HG03520 (cell line): ENCODE measurements at regions not wholly inside any gene's neighbourhood (a gene's known extent, or its start where the extent isn't known, plus 50 kb on each side); places are given as distances from the start of the nearest gene placed in this dataset.

Experiments used
- ATAC-seq: cut with Tn5 transposase; IDR thresholded peaks from one replicate; pipeline ENCODE4 v1.9.1; 2021; ENCODE audit warnings: mild to moderate bottlenecking, moderate library complexity; ENCODE audit not compliant: unreplicated experiment

DNA sequence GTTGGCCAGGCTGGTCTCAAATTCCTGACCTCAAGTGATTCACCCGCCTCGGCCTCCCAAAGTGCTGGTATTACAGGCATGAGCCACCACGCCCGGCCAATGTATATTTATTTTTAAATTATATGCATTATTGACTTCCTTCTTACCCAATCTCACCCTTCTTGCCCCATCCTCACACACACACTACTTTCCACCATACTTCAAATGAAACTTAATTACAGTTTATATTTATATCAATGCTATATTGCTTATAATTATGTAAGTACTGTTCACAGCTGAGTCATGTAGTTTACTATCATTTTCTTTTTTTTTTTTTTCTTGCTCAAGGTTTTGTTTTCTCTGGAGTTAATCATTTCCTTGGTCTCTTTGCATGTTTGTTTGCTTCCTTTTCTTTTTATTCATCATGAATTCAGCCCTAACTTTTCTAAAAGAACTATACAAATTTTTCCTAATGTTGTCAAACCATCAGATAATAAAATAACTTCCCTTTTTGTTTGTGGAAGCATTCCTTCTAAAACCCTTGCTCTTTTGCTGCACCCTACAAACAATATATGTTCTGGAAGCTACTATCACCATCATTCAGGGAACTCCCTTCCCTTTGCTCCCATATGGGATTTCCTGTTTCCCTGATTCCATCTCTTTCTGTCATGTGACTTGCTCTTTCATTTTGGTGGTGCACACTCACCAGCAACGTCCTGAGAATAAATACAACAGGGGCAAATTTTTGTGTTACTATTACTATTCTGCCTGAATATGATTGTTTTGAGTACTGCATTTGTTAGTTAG is 201.7 kb upstream of the SASH1 start:
- ATAC-seq = no peak

DNA sequence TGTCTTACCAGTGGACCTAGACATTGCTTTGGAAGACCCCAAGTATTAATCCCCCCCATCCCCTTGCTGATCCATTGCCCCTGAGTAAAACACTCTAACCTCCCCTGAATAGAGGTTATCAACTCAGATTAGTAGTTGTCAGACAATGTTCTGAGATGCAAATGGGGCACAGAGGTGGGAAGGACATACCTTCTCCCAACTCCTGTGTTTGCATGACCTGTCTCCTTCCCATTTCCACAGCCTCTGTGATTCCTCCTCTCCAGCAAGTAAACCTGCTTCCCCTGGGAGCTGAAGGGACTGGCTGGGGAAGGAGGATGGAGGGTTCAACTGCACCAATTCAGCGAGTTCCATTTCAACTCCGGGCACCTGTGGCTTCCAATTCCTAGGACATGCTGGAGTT is 199.8 kb upstream of the SASH1 start:
- no peak for ATAC-seq

DNA sequence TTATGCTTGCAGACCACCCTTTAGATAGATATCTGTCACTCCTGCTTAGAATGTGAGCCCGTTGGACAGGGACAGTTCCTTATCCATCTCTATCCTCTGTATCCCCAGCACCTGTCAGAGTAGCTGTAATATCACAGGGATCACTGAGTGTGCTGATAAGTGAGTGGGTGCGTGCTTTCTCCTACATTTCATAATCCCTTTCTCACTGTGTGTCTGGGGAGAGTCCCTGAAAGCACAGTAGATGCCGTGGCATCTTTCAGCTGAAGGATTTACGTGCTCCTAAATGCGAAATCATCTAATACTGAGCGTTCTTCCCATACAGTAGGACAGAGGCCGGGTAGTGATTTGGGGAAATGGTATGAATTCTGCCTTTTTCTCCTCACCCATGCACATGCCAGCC is 198.9 kb upstream of the SASH1 start:
- ATAC-seq = no peak

DNA sequence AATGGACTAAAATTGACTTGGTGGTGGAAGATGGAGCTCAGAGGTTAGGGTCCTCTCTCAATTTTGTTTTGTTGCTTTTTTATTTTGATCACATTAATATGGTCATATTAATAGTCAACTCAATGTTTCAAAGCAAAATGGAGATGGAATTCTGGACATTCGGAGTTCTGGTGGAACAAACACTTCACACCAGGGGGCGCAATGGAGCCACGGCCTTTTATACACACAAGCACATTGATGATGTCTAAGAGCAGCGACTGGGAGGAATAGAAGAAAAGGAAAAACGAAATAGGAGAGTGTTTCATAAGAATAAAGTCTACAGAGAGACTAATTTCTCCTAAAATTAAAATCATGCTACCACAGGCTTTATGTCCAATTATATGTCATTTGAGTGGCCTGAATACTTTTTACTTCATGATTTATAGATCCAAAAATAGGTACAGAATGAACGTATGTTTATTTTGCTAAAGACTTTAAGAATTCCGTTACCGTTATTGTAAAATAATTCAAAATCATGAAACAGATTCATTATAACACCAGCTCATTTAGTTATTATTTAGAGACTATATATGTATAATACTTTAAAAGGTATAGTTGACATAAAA is 197.6 kb upstream of the SASH1 start:
- ATAC-seq = no peak

DNA sequence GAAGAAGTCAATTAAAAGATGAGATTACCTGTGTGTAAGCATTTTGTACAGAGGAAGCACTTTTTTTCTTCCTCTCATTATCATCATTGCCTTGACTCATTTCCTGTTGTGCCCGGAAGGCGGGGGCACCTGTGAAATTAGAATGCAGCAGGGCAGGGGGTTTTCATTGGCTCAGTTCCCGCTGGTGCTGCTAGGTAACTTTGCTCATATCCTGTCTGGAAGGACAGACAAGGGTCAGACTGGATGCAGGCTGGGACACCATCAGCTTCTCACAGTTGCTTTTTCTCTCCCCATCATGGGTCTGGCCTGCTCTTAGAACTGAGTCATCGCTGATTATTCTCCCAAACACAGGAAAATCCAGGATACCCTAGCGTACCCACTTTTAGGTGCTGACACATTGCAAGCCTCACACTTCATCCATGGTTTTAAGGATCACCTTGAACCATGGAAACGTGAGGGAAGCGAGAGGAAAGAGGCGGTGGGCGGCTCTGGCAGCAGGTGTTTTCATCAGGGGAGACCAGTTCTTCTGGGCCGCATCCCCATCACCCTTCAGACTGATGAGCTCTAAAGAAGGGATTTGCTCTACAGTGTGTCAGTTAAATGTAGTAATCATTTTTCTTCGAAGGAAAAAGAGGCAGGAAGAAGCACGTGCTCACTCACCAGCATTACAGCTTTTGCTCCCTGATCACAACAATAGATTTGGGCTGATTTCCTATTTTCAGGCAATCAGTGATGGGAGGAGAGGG is 195.7 kb upstream of the SASH1 start:
- peak; percentile 43 for ATAC-seq

DNA sequence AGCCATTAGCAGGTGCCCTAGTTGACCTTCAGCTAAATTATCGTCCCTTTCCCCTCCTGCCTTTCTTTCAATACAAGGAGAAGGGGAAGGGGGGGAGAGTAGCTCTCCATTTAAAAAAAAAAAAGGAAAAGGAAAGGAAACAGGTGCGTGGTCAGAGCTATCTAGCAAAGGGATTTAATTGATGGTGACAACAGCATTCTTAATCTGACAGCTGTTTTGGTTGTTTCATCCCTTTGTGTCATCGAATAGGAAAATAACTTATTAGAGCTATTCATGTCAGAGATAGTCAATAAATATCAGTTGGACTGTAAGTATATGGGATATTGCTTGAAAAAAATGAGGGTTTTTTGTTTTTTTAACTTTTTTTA is 195.2 kb upstream of the SASH1 start:
- no peak for ATAC-seq

DNA sequence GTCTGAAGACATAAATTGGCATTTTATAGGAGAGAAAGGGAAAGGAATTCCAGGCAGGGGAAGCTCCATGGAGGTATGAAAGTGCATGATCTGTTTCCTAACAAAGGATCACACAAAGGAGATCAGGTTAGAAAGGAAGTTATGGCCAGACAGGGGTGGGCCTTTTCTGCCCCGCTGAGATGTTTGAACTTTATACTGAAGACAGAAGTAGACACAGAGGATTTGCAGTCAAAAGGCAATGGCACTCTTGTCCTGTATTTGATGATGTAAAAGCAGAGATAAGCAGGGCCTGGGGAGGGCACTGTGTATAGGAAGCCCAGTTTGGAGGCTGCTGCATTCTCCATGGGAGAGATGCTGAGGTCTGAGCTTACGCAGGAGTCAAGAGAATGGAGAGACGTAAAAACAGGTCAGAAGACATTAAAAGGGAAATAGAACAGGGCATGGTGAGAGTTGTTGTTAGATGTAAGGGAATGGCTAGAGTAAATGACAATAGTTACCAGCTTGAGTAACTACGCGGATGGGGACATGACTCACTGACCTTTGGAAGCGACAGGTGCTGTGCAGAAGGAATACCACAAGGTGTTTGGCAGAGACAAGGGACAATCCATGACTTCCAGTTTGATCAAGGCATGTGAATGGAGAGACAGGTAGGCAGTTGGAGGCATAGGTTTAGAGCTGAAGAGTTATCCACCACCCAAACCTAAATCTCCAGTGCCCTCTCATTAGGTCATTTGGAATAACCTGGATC is 190.6 kb upstream of the SASH1 start:
- no peak for ATAC-seq

DNA sequence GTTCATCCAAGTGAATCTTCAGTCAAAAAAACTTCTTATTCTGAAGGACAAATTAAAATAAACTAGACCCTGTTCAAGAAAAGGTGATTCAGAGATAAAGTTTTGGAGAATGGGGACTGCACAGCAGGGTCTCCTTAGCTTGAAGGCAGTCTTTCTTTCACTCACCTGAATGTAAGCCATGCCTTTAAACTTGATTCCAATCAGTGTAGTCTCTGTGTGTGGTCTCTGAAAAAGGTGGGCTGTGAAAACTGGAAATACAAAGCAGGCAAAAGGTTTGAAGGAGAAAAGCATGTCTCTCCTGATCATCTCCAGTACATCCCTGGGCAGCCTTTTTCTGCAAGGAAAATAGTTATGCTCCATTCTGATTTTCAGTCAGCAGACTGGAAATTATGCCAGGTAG is 188.0 kb upstream of the SASH1 start:
- no peak for ATAC-seq

DNA sequence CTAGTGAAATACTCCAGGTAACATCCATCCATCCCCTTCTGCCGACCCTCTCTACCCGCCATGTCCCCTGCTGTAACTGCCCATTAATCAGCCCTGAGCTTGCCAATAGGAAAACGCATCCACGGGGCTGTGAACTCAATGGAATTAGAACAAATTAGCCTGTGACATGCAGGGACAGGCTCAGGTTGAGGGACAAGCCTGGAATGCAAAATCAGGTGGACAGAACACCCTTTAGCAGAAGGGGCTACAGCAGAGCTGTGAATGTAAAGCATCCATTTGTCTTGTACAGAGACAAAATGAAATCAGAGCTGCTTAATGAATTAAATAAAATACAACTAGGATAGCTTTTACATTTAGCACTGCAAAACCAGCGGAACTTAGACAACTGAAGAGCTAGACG is 187.3 kb upstream of the SASH1 start:
- ATAC-seq = no peak

DNA sequence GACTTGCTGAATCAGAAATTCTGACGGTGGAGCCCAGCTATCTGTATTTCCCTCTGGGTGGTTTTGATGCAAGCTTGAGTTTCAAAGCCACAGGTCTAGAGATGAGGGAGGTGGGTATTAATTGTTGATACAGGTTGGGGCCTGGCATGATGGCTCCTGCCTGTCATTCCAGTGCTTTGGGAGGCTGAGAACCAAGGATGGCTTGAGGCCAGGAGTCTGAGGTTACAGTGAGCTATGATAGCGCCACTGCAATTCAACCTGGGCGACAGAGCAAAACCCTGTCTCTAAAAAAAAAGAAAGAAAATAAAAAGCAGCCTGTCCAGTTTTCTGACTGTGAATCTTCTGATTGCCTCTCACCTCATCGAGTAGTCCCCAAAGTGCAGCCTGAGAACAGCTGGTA is 184.8 kb upstream of the SASH1 start:
- no peak for ATAC-seq

DNA sequence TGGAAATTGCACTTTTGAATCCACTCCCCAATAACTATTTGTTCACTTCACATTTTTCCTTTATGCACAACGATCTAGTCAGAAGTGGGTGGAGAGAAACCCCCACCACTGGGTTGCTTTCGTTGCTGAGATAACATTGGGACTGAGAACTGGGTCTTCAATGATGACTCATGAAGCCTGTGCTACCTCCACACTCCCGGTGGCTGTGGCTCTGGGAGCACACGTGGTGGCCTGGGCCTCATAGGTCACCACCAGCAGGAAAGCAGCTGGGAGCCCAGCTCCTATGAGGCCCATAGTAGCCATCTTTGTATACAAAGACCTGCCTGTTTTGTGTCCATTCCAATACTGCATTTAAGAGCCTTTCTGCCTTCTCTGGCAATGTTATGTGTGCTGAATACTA is 178.0 kb upstream of the SASH1 start:
- ATAC-seq = no peak

DNA sequence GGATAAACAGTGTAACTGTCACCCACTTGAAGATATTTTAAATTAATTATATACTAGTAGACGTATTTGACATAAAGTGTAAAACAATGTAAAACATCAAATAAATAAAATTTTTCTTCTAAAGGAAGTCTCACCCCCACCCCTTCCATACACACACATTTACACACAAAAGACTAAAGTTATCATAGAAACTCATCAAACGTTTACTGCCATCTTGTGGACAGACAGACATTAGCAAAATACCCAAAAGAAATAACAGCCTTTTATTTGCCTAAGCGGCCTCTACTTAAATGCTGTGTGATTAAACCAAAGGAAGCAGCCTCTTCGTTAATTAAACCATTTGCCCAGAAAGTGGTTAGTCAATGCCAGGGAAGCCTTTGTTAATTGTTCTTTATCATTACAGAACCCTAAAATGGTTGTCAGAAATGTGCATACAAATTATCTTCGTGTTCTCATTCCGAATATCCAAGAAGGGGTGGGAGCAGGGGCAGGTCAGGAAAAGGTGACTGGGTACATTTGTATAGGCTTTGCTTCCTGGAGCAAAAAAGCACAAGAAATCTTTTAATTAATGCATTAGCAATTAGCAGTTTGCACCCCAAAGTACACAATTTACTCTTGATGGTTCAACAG is 176.2 kb upstream of the SASH1 start:
- no peak for ATAC-seq

DNA sequence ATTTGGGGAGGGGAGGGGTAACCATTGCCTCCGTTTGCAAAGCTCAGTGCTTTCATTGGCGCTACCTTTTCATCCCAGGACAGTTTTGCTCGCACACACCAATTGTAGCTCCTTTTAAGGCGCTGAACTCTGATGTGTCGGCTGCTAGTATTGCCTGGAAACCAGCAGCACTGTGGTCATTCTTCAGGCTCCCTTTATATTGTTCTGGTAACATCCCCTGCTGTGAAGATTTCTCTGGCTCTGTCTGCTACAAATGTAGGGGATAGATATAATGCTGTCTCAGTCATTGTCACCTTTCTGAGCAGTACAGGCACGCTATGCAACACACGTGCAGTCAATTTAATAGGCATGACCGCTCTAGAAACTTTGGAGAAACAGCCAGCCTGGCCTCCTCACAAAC is 172.9 kb upstream of the SASH1 start:
- no peak for ATAC-seq

DNA sequence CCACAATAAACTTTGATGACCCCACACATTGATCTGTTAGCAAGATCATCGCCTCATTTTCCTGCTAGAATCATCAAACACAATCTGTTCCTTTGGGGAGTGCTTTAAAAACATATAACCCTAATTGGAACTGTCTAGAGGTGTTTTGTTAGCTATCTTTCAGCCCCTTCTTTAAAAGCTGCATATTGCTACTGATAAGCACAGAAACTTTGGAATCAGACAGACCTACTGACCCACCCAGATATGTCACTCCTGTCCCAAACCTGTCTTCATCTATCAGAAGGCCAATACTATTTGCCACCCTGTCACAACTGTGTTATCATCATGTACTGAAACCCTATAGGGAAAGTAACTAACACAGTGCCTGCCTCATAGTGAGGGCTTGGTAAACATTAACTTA is 172.4 kb upstream of the SASH1 start:
- ATAC-seq = no peak

DNA sequence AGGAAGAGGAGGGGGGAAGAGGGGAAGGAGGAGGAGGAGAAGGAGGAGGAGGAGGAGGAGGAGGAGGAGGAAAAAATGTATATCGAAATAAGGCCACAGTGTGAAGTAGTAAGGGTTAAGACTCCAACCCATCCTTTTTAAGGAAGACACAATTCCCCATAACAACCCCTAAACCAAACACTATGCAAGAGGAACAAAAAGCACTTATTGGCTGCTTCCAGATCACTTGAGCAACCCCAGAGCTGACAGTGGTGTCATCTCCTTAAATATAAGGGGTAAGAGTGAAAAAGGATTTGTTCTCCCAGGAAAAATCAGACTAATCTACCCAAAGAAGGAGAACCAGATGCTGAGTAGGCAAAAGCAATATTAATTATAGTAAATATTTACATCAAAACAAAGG is 169.1 kb upstream of the SASH1 start:
- no peak for ATAC-seq

DNA sequence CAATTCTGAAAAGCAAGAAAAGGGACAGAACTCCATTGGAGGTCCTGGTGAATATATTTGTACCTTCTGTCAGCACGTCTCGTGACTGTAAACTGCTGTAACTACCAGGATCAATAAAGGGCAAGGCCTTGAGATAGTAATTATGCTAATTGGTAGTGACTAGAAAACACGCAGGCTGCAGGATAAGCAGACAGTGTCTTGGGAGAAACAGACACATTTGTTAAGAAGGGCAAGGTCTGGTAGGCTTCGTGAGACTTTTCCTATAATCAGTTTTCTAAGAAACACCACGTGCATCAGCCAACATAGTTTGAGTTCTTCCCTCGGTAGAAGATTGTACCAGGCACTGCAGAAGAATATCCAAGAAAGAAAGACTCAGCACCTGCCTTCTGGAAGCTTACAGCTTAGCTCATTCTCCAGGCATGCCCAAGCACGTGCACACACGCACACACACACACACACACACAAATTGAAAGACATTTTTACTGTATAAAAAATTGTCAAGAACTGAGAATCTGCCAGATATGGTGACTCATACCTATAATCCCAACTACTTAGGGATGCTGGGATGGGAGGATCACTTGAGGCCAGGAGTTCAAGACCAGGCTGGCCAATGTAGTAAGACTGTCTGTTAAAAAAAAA is 167.0 kb upstream of the SASH1 start:
- ATAC-seq = no peak

DNA sequence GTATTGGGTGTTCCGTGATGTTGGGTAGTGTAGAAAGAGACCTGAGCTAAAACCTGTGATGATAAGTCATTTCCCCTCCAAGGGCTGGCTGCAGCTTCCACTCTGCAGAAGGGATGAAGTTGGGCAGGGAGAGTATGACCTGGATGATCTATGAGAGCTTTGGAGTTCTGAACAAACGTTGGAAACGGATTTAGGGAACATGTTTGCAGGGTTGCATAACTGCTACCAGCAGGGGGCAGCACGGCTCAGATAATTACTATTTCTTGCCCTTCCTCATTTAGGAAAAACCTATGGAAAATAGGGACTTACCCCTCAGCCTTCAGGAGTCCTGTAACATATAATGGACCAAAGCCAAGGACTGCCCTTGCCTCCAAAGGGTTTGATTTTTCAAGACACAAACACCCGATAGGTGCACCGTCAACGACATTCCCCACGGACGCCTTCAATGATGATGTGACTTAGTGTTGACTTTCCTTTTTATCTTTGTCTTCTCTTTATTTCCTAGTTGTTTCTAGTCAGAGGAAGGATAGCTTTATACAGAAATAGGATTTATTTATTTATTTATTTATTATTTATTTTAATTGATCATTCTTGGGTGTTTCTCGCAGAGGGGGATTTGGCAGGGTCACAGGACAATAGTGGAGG is 164.9 kb upstream of the SASH1 start:
- ATAC-seq = no peak

DNA sequence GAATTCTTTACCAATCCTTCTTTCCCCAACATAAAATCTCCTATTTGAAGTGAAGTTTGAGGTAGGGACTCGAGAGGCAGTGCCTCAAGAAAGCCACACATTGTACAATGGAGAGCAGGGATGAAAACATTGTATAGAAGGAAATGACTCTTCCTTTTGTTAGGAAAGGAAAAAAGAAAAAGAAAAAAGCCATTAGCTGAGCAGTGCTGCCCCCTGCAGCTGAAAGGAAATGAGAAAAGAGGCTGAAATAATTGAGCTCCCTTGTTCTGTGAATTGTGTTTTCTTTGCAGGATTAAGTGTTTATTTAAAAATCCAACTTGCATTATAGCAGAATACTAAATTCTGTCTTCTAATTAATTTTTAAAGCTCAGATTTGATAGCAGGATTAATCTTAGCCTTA is 162.9 kb upstream of the SASH1 start:
- no peak for ATAC-seq

DNA sequence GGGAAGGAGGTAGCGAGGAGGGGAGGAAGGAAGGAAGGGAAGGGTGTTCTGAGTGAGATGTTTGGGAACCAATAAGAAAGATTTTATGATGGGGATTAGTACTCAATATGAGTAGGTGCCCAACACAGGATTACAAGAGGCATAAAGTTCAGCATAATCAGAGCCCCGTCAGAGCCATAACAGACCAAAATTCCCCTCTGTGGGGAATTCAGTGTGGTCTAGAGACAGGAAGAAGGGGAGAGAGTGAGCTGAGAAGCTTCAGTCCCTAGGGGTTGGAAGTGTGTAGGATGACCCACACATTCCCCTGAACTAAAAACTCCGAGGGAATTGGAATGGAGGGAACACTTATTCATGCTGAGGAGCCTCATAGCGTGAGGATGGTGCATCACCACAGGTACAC is 160.3 kb upstream of the SASH1 start:
- no peak for ATAC-seq

DNA sequence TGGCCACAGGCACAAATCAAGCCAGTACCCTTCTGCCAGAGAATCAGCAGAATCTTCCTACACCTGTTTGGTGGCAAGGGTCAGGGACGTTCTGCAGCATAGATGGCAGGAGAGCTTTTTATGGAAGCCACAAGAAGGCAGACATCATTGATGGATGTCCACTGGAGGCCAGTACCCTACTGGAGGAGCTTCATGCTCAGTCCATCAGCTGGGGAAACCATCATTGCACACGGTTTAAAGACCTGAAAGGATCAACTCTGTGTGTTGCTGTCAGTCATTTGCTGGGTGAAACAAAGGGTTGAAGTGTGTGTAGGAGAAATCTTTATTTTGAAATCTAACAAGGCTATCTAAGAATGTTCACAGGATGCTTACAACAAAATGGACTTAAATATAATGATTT is 158.9 kb upstream of the SASH1 start:
- no peak for ATAC-seq
